Neuronal stem cell (in vitro differentiated cells): ENCODE measurements at regions not wholly inside any gene's neighbourhood (a gene's known extent, or its start where the extent isn't known, plus 50 kb on each side); places are given as distances from the start of the nearest gene placed in this dataset.

Experiments used
- DNase-seq: peaks from one replicate; pipeline ENCODE4 v3.0.0-alpha.2; 2013; ENCODE audit warnings: low spot score
- H2AFZ ChIP-seq: one replicate; pipeline ENCODE4 v1.6.1; 2013; ENCODE audit warnings: mild to moderate bottlenecking, low read length, inconsistent platforms
- H2AK5ac ChIP-seq: 2 replicates; pipeline ENCODE4 v1.6.1; 2013; ENCODE audit warnings: low read depth, mild to moderate bottlenecking, inconsistent platforms, low read length, moderate library complexity, mixed read lengths
- H2BK120ac ChIP-seq: 2 replicates; pipeline ENCODE4 v1.6.1; 2013; ENCODE audit warnings: low read depth, mild to moderate bottlenecking, inconsistent platforms, low read length, moderate library complexity, mixed read lengths
- H2BK12ac ChIP-seq: one replicate; pipeline ENCODE4 v1.6.1; 2013; ENCODE audit warnings: low read length, inconsistent platforms
- H2BK15ac ChIP-seq: 2 replicates; pipeline ENCODE4 v1.6.1; 2013; ENCODE audit warnings: mild to moderate bottlenecking, low read length, inconsistent platforms, mixed read lengths
- H2BK5ac ChIP-seq: one replicate; pipeline ENCODE4 v1.6.1; 2013; ENCODE audit warnings: inconsistent platforms, mild to moderate bottlenecking, low read length, moderate library complexity
- H3K14ac ChIP-seq: one replicate; pipeline ENCODE4 v1.6.1; 2013; ENCODE audit warnings: low read length, inconsistent platforms
- H3K18ac ChIP-seq: 2 replicates; pipeline ENCODE4 v1.6.1; 2013; ENCODE audit warnings: low read length, inconsistent platforms
- H3K23ac ChIP-seq: 2 replicates; pipeline ENCODE4 v1.6.1; 2013; ENCODE audit warnings: low read depth, mild to moderate bottlenecking, mixed read lengths, low read length, inconsistent platforms; ENCODE audit not compliant: poor library complexity
- H3K27ac ChIP-seq: replicated peaks from 3 replicates; pipeline ENCODE4 v1.5.1; 2013; ENCODE audit warnings: low read length, inconsistent platforms
- H3K27me3 ChIP-seq, 3 experiments: 2 replicates each; pipeline ENCODE4 v1.6.1; 2013; ENCODE audit warnings: low read length in 3 of 3, mild to moderate bottlenecking in 2 of 3, inconsistent platforms in 1 of 3, low read depth in 1 of 3, mixed read lengths in 1 of 3, moderate library complexity in 1 of 3; ENCODE audit not compliant: control insufficient read depth in 3 of 3, insufficient read depth in 3 of 3
- H3K36me3 ChIP-seq, 2 donors: replicated peaks in 1 of 2; 2 replicates each; pipeline ENCODE4 v1.6.1; 2013; ENCODE audit warnings: low read length in 2 of 2; ENCODE audit not compliant: control insufficient read depth in 2 of 2, insufficient read depth in 2 of 2
- H3K4ac ChIP-seq: 2 replicates; pipeline ENCODE4 v1.6.1; 2013; ENCODE audit warnings: inconsistent platforms, mild to moderate bottlenecking, low read length, moderate library complexity
- H3K4me1 ChIP-seq, 2 donors: 1 replicate in 1 of 2; 2 replicates in 1 of 2; pipeline ENCODE4 v1.6.1; 2013; ENCODE audit warnings: low read length in 2 of 2, low read depth in 1 of 2; ENCODE audit not compliant: control insufficient read depth in 2 of 2, insufficient read depth in 1 of 2
- H3K4me2 ChIP-seq: one replicate; pipeline ENCODE4 v1.6.1; 2013; ENCODE audit warnings: mild to moderate bottlenecking, low read length, inconsistent platforms; ENCODE audit not compliant: insufficient read depth, poor library complexity, severe bottlenecking
- H3K4me3 ChIP-seq, 2 donors: 2 replicates each; pipeline ENCODE4 v1.5.1; 2013; ENCODE audit warnings: low read length in 2 of 2, mild to moderate bottlenecking in 2 of 2, inconsistent platforms in 1 of 2, moderate library complexity in 1 of 2
- H3K79me1 ChIP-seq: one replicate; pipeline ENCODE4 v1.6.1; 2013; ENCODE audit warnings: low read depth, mild to moderate bottlenecking, inconsistent platforms, low read length, moderate library complexity
- H3K9ac ChIP-seq: one replicate; pipeline ENCODE4 v1.6.1; 2013; ENCODE audit warnings: mild to moderate bottlenecking, low read depth, low read length, inconsistent platforms; ENCODE audit not compliant: poor library complexity
- H3K9me3 ChIP-seq, 2 donors: replicated peaks in 1 of 2; 2 replicates each; pipeline versions ENCODE3 to v1.6.1; 2013; ENCODE audit warnings: low read length in 2 of 2, mild to moderate bottlenecking in 2 of 2, inconsistent platforms in 1 of 2, low read depth in 1 of 2, mixed read lengths in 1 of 2, moderate library complexity in 1 of 2; ENCODE audit not compliant: control insufficient read depth in 2 of 2, insufficient read depth in 1 of 2
- H4K8ac ChIP-seq: one replicate; pipeline ENCODE4 v1.6.1; 2013; ENCODE audit warnings: low read depth, mild to moderate bottlenecking, inconsistent platforms, low read length, moderate library complexity
- H4K91ac ChIP-seq: one replicate; pipeline ENCODE4 v1.6.1; 2013; ENCODE audit warnings: low read length, low read depth, mild to moderate bottlenecking, inconsistent platforms; ENCODE audit not compliant: poor library complexity
- WGBS, 2 donors: extraction: QIAGEN DNeasy Blood & Tissue Kit; methylation state at CpG; one replicate each; pipeline ENCODE4 v1.1.7; 2013; ENCODE audit warnings: missing lambda C conversion rate in 2 of 2, mixed read lengths in 1 of 2; ENCODE audit not compliant: insufficient read length in 2 of 2, insufficient replicate concordance in 1 of 2; ENCODE audit errors: extremely low coverage in 2 of 2; 5-methylcytosine and 5-hydroxymethylcytosine counted together

DNA sequence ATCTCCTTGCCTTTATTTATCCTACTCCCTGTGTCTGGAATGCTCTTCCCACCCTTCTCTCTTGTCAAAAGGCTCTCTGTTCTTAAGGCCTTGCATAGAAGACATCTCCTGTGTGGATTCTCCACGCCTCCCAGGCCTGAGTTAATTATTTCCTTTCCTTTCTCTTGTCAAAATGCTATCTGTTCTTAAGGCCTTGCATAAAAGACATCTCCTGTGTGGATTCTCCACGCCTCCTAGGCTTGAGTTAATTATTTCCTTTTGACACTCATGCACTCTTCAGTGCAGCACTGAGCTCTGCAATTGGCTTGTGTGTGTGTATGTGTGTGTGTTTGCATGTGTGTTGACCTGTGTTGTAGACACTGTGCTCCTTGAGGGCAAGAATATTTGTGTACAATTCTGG lies 52.1 kb upstream of the DCD start:
- no peak overlapping the region for H3K4ac ChIP-seq
- no peak overlapping the region for H2AK5ac ChIP-seq
- no peak overlapping the region for H4K8ac ChIP-seq
- no peak overlapping the region for H2BK120ac ChIP-seq
- H3K27me3 ChIP-seq, result no peaks in the 10 kb centered on the region
- no peak overlapping the region for H3K27ac ChIP-seq
- H3K9me3 ChIP-seq, result peaks cover 0 to 3% of the 10 kb centered on the region in 2 donors
- no peak overlapping the region for H3K9ac ChIP-seq
- no peak overlapping the region for H3K4me2 ChIP-seq
- no peak overlapping the region for H3K14ac ChIP-seq
- H3K79me1 ChIP-seq, result no peaks in the 10 kb centered on the region
- no peak overlapping the region for H3K23ac ChIP-seq
- WGBS, 2 donors, result no CpG with 5 or more reads among the region's 2 CpGs
- H2BK12ac ChIP-seq, result no peak overlapping the region
- no peaks in the 10 kb centered on the region for H3K36me3 ChIP-seq
- DNase-seq, result no peak
- no peak overlapping the region for H2BK15ac ChIP-seq
- no peak overlapping the region for H2AFZ ChIP-seq
- peaks cover 0 to 9% of the 10 kb centered on the region in 2 donors for H3K4me1 ChIP-seq
- no peak overlapping the region for H3K4me3 ChIP-seq
- no peak overlapping the region for H4K91ac ChIP-seq
- H2BK5ac ChIP-seq, result no peak overlapping the region
- no peak overlapping the region for H3K18ac ChIP-seq
